ENCODE measurements at regions not wholly inside any gene's neighbourhood (a gene's known extent, or its start where the extent isn't known, plus 50 kb on each side); places are given as distances from the start of the nearest gene placed in this dataset.

DNA sequence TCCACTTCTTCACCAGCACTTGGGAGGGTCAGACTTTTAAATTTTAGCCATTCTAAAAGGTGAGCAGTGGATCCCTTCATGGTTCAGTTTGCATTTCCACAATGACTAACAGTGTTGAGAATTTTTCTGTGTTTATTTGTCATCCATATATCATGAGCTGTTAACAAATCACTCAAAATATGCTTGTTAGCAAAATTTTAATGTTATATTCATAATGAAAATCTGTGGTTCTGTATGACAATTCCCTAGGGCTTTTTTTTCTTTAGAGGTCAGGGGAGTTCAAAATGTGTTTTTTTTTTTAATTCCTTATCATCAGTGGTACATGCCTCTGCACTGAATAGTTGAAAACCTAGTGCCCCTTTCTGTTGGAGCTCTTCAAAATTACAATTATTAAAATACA lies 682.2 kb upstream of the ADGRL2 start:
- TF ChIP-seq ZKSCAN8 (CRISPR knock-in tag; IDR thresholded peaks at IDR 0.05; ENCODE audit: borderline replicate concordance): no peak
- no peak for TF ChIP-seq ZNF558 (CRISPR knock-in tag; IDR thresholded peaks at IDR 0.05; ENCODE audit: borderline replicate concordance)
- no peak for TF ChIP-seq POLR2A (IDR thresholded peaks at IDR 0.05; ENCODE audit: insufficient read depth in 1 of 2, low read depth in 2 of 2, low read length in 2 of 2)
- no peak for TF ChIP-seq EZH2 (conservative IDR thresholded peaks at IDR 0.05; ENCODE audit: low read depth, low read length)

All from HepG2 (cell line).